ENCODE measurements at regions not wholly inside any gene's neighbourhood (a gene's known extent, or its start where the extent isn't known, plus 50 kb on each side); places are given as distances from the start of the nearest gene placed in this dataset.

GRCh38 chr7:109735881-109736280, 1166.2 kb downstream of the DNAJB9 start:
- H3F3A ChIP-seq (ENCODE audit: insufficient read depth, low read length), result no peaks in the 10 kb centered on the region
- H3K9me2 ChIP-seq (ENCODE audit: low read depth, low read length), result no peaks in the 10 kb centered on the region
- H3K9ac ChIP-seq (ENCODE audit: low read length), result no peak overlapping the region
- TF ChIP-seq EZH2 (IDR thresholded peaks at IDR 0.05; ENCODE audit: borderline replicate concordance, low read length) (no peak), CTCF (IDR thresholded peaks at IDR 0.05; ENCODE audit: low read length) (no peak)
- no peaks in the 10 kb centered on the region for H3K9me3 ChIP-seq (ENCODE audit: low read length)
- H3K4me1 ChIP-seq (ENCODE audit: insufficient read depth, low read length, severe bottlenecking), result no peaks in the 10 kb centered on the region
- no peak overlapping the region for H2AFZ ChIP-seq (ENCODE audit: low read length)
- H3K27me3 ChIP-seq (ENCODE audit: insufficient read depth, low read length), result no peaks in the 10 kb centered on the region
- H3K27ac ChIP-seq (ENCODE audit: low read depth, low read length, poor library complexity, severe bottlenecking), result no peak overlapping the region
- no peak overlapping the region for H3K4me2 ChIP-seq (ENCODE audit: low read length)
- H3K4me3 ChIP-seq (ENCODE audit: low read depth, low read length, poor library complexity, severe bottlenecking), result no peak overlapping the region
- no peaks in the 10 kb centered on the region for H3K79me2 ChIP-seq (ENCODE audit: insufficient read depth, low read length)
- H3K36me3 ChIP-seq (ENCODE audit: insufficient read depth, low read length), result no peaks in the 10 kb centered on the region
- H4K20me1 ChIP-seq (ENCODE audit: insufficient read depth, low read length), result 0 out of 2 replicates have a peak, but pooled peaks cover 2% of the 10 kb centered on the region

GRCh38 chr7:109745677-109746410, 1176.2 kb downstream of the DNAJB9 start:
- Histone ChIP-seq H2AFZ (ENCODE audit: low read length) (no peak overlapping the region), H3K9ac (ENCODE audit: low read length) (no peak overlapping the region)
- TF ChIP-seq EZH2 (IDR thresholded peaks at IDR 0.05; ENCODE audit: borderline replicate concordance, low read length), result no peak

DNA sequence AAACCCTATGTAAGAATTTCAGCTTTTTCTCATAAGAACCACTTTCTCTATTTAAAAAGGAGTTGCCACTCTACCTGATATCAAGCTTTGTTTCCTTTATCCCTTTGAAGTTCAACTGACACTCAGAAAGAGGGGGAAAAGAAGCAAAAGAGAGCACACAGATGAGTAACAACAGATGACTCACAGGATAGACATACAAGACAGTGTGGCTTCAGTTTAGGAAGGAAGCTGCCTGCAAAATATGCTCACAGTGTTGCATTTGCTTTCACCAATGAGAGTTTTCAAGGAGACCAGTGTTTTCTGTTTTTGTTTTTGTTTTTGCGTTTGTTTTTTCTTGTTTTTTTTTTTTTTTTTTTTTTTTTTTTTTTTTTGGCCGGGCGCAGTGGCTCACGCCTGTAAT, 1181.6 kb downstream of the DNAJB9 start:
- no peak overlapping the region for H3K27ac ChIP-seq (ENCODE audit: low read depth, low read length, poor library complexity, severe bottlenecking)
- no peaks in the 10 kb centered on the region for H3K9me2 ChIP-seq (ENCODE audit: low read depth, low read length)
- no peak overlapping the region for H3K4me3 ChIP-seq (ENCODE audit: low read depth, low read length, poor library complexity, severe bottlenecking)
- no peaks in the 10 kb centered on the region for H3K27me3 ChIP-seq (ENCODE audit: insufficient read depth, low read length)
- no peak overlapping the region for H3K9ac ChIP-seq (ENCODE audit: low read length)
- TF ChIP-seq EZH2 (IDR thresholded peaks at IDR 0.05; ENCODE audit: borderline replicate concordance, low read length) (no peak), CTCF (IDR thresholded peaks at IDR 0.05; ENCODE audit: low read length) (no peak)
- no peaks in the 10 kb centered on the region for H3K4me1 ChIP-seq (ENCODE audit: insufficient read depth, low read length, severe bottlenecking)
- no peaks in the 10 kb centered on the region for H3F3A ChIP-seq (ENCODE audit: insufficient read depth, low read length)
- H3K9me3 ChIP-seq (ENCODE audit: low read length), result no peaks in the 10 kb centered on the region
- no peaks in the 10 kb centered on the region for H3K79me2 ChIP-seq (ENCODE audit: insufficient read depth, low read length)
- no peaks in the 10 kb centered on the region for H4K20me1 ChIP-seq (ENCODE audit: insufficient read depth, low read length)
- no peak overlapping the region for H2AFZ ChIP-seq (ENCODE audit: low read length)
- H3K4me2 ChIP-seq (ENCODE audit: low read length), result no peak overlapping the region
- no peaks in the 10 kb centered on the region for H3K36me3 ChIP-seq (ENCODE audit: insufficient read depth, low read length)

More at GRCh38 chr7:109745677-109746410, 1176.2 kb downstream of the DNAJB9 start:
- no peaks in the 10 kb centered on the region for H3K4me1 ChIP-seq (ENCODE audit: insufficient read depth, low read length, severe bottlenecking)
- H3K79me2 ChIP-seq (ENCODE audit: insufficient read depth, low read length), result no peaks in the 10 kb centered on the region
- H3F3A ChIP-seq (ENCODE audit: insufficient read depth, low read length), result no peaks in the 10 kb centered on the region
- H3K27me3 ChIP-seq (ENCODE audit: insufficient read depth, low read length), result no peaks in the 10 kb centered on the region
- no peaks in the 10 kb centered on the region for H3K9me2 ChIP-seq (ENCODE audit: low read depth, low read length)
- no peaks in the 10 kb centered on the region for H3K36me3 ChIP-seq (ENCODE audit: insufficient read depth, low read length)
- H3K9me3 ChIP-seq (ENCODE audit: low read length), result no peaks in the 10 kb centered on the region
- no peak overlapping the region for H3K4me3 ChIP-seq (ENCODE audit: low read depth, low read length, poor library complexity, severe bottlenecking)
- H3K27ac ChIP-seq (ENCODE audit: low read depth, low read length, poor library complexity, severe bottlenecking), result no peak overlapping the region
- no peaks in the 10 kb centered on the region for H4K20me1 ChIP-seq (ENCODE audit: insufficient read depth, low read length)
- H3K4me2 ChIP-seq (ENCODE audit: low read length), result no peak overlapping the region

DNA sequence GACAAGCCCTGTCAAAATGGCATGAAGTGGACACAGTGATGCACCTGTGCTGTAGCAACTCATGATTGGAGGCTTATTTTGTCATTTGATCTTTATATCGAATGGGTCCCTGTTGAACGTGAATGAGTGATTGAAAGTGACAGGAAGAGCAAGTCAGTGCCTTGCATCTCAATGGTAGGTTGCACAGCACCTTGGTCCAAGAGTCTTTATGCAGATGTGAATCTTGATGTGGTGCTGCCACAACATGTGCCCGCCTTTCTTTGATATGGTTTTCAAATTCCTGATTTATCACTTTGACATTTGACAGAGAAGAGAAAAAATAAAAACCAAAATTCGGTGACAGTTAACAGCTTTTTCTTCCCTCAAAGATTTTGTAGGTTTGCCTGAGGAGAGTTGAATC, 1182.4 kb downstream of the DNAJB9 start:
- Histone ChIP-seq H3K36me3 (ENCODE audit: insufficient read depth, low read length) (no peaks in the 10 kb centered on the region), H3K27me3 (ENCODE audit: insufficient read depth, low read length) (no peaks in the 10 kb centered on the region), H3K79me2 (ENCODE audit: insufficient read depth, low read length) (no peaks in the 10 kb centered on the region), H3K9me3 (ENCODE audit: low read length) (no peaks in the 10 kb centered on the region), H3K4me2 (ENCODE audit: low read length) (no peak overlapping the region), H4K20me1 (ENCODE audit: insufficient read depth, low read length) (no peaks in the 10 kb centered on the region), H3K4me3 (ENCODE audit: low read depth, low read length, poor library complexity, severe bottlenecking) (no peak overlapping the region), H3K9me2 (ENCODE audit: low read depth, low read length) (no peaks in the 10 kb centered on the region), H3K9ac (ENCODE audit: low read length) (no peak overlapping the region), H2AFZ (ENCODE audit: low read length) (no peak overlapping the region), H3K27ac (ENCODE audit: low read depth, low read length, poor library complexity, severe bottlenecking) (no peak overlapping the region), H3K4me1 (ENCODE audit: insufficient read depth, low read length, severe bottlenecking) (no peaks in the 10 kb centered on the region), H3F3A (ENCODE audit: insufficient read depth, low read length) (no peaks in the 10 kb centered on the region)
- TF ChIP-seq EZH2 (IDR thresholded peaks at IDR 0.05; ENCODE audit: borderline replicate concordance, low read length) (no peak), CTCF (IDR thresholded peaks at IDR 0.05; ENCODE audit: low read length) (no peak)
